HG02885 (cell line): ENCODE measurements at regions not wholly inside any gene's neighbourhood (a gene's known extent, or its start where the extent isn't known, plus 50 kb on each side); places are given as distances from the start of the nearest gene placed in this dataset.

Experiments used
- ATAC-seq: cut with Tn5 transposase; IDR thresholded peaks from one replicate; pipeline ENCODE4 v1.9.1; 2021; ENCODE audit warnings: mild to moderate bottlenecking; ENCODE audit not compliant: unreplicated experiment, poor library complexity

- ATAC-seq, result no peak
These were observed 78.1 kb downstream of the ASB9 start for GRCh38 chrX:15191830-15192229.

- no peak for ATAC-seq
These were observed 81.8 kb downstream of the ASB9 start for GRCh38 chrX:15188039-15188438.

GRCh38 chrX:15177316-15177715 lies 92.6 kb downstream of the ASB9 start:
- no peak for ATAC-seq

GRCh38 chrX:15173411-15173810 lies 96.5 kb downstream of the ASB9 start:
- ATAC-seq, result no peak

- ATAC-seq, result no peak
These were observed 99.0 kb downstream of the ASB9 start for GRCh38 chrX:15170927-15171326.

- no peak for ATAC-seq
These were observed 102.1 kb downstream of the ASB9 start for GRCh38 chrX:15167826-15168225.

- ATAC-seq, result no peak
These were observed 104.1 kb downstream of the ASB9 start for GRCh38 chrX:15165832-15166231.

- ATAC-seq, result no peak
These were observed 106.8 kb downstream of the ASB9 start for GRCh38 chrX:15163131-15163530.

GRCh38 chrX:15160558-15161095 lies 109.3 kb downstream of the ASB9 start:
- no peak for ATAC-seq

- peak; percentile 68 for ATAC-seq
These were observed 111.0 kb downstream of the ASB9 start for GRCh38 chrX:15158736-15159406.

- ATAC-seq, result no peak
These were observed 111.5 kb downstream of the ASB9 start for GRCh38 chrX:15158350-15158735.

- no peak for ATAC-seq
These were observed 112.3 kb downstream of the ASB9 start for GRCh38 chrX:15157624-15158023.

- ATAC-seq, result peak; percentile 77
These were observed 118.4 kb downstream of the ASB9 start for GRCh38 chrX:15151267-15152186.

- no peak for ATAC-seq
These were observed 119.3 kb downstream of the ASB9 start for GRCh38 chrX:15150586-15150985.

- ATAC-seq, result peak; percentile 42
These were observed 123.4 kb downstream of the ASB9 start for GRCh38 chrX:15146515-15146914.

GRCh38 chrX:15143825-15144121 lies 126.1 kb downstream of the ASB9 start:
- no peak for ATAC-seq

GRCh38 chrX:15143050-15143824 lies 126.6 kb downstream of the ASB9 start:
- ATAC-seq, result peak; percentile 83

- ATAC-seq, result no peak
These were observed 127.7 kb downstream of the ASB9 start for GRCh38 chrX:15142084-15142715.

GRCh38 chrX:15136795-15137194 lies 133.1 kb downstream of the ASB9 start:
- ATAC-seq, result no peak

- no peak for ATAC-seq
These were observed 140.5 kb downstream of the ASB9 start for GRCh38 chrX:15129412-15129811.
